ENCODE measurements at regions not wholly inside any gene's neighbourhood (a gene's known extent, or its start where the extent isn't known, plus 50 kb on each side); places are given as distances from the start of the nearest gene placed in this dataset.

- Mint-ChIP-seq H3K9me3 (peaks cover 58 to 79% of the 10 kb centered on the region in 2 experiments), H3K4me3 (no peak overlapping the region), H3K36me3 (ENCODE audit: insufficient read depth in 1 of 3, low read depth in 3 of 3) (peaks cover 4 to 9% (median 4%) of the 10 kb centered on the region in 3 experiments; a peak in 4 of 7 replicates), H3K27ac (no peak overlapping the region), H3K4me1 (no peaks in the 10 kb centered on the region), H3K27me3 (ENCODE audit: low read depth) (no peaks in the 10 kb centered on the region; the same call in 1 of the 2 replicates)
- Histone ChIP-seq H4K8ac (replicated peaks; ENCODE audit: insufficient read length, low read depth, low read length) (no peak overlapping the region), H3K79me2 (ENCODE audit: insufficient read depth, low read length) (no peaks in the 10 kb centered on the region), H4K91ac (ENCODE audit: insufficient read length, low read depth, low read length) (no peak overlapping the region), H3K23me2 (ENCODE audit: insufficient read length, low read depth, low read length, poor library complexity, severe bottlenecking) (no peaks in the 10 kb centered on the region), H3K27ac (ENCODE audit: insufficient read length, low read depth, low read length) (no peak overlapping the region), H4K5ac (ENCODE audit: insufficient read length, low read depth, low read length) (no peak overlapping the region), H2BK5ac (ENCODE audit: insufficient read length, low read length) (no peak overlapping the region), H3K27me3 (ENCODE audit: insufficient read depth, low read length) (no peaks in the 10 kb centered on the region), H2BK120ac (ENCODE audit: low read depth, low read length, poor library complexity, severe bottlenecking) (no peak overlapping the region), H3K56ac (ENCODE audit: insufficient read length, low read depth, low read length) (no peak overlapping the region), H3K9me3 (ENCODE audit: control insufficient read depth, low read depth, low read length) (peaks cover 2% of the 10 kb centered on the region), H3K79me1 (ENCODE audit: insufficient read depth, low read depth, low read length, poor library complexity, severe bottlenecking) (no peaks in the 10 kb centered on the region), H3K9ac (ENCODE audit: extremely low read depth, insufficient read length, low read length) (no peak overlapping the region), H2BK12ac (ENCODE audit: insufficient read length, low read depth, low read length) (no peak overlapping the region), H2BK20ac (ENCODE audit: low read depth, low read length, poor library complexity, severe bottlenecking) (no peak overlapping the region), H2AK5ac (ENCODE audit: insufficient read length, low read length) (no peak overlapping the region), H2AFZ (ENCODE audit: low read length) (no peak overlapping the region), H3K4me1 (ENCODE audit: insufficient read depth, low read length) (no peaks in the 10 kb centered on the region), H2BK15ac (ENCODE audit: low read depth, low read length) (no peak overlapping the region), H4K20me1 (ENCODE audit: control insufficient read depth, insufficient read depth, insufficient read length) (no peaks in the 10 kb centered on the region), H3K14ac (ENCODE audit: insufficient read depth, low read length) (no peak overlapping the region), H3K4me2 (ENCODE audit: insufficient read depth, insufficient read length, low read length) (no peak overlapping the region), H3K18ac (ENCODE audit: insufficient read length, low read depth, low read length) (no peak overlapping the region), H3T11ph (ENCODE audit: low read length) (no peak overlapping the region), H3K4ac (ENCODE audit: low read depth, low read length) (no peak overlapping the region), H3K23ac (ENCODE audit: insufficient read length, low read depth, low read length) (no peak overlapping the region)
- WGBS (ENCODE audit: extremely low coverage, insufficient read length, low lambda C conversion rate): no CpG with 5 or more reads among the region's 23 CpGs
- DNase-seq: no peak
- TF ChIP-seq CTCF (conservative IDR thresholded peaks at IDR 0.05): 0 out of 3 replicates have a peak, but pooled peaks have one; percentile 11
Observed at GRCh38 chr12:34347367-34347766, 325.1 kb downstream of the ALG10 start.

Measured in H9 (cell line).